ENCODE measurements at regions not wholly inside any gene's neighbourhood (a gene's known extent, or its start where the extent isn't known, plus 50 kb on each side); places are given as distances from the start of the nearest gene placed in this dataset.

DNA sequence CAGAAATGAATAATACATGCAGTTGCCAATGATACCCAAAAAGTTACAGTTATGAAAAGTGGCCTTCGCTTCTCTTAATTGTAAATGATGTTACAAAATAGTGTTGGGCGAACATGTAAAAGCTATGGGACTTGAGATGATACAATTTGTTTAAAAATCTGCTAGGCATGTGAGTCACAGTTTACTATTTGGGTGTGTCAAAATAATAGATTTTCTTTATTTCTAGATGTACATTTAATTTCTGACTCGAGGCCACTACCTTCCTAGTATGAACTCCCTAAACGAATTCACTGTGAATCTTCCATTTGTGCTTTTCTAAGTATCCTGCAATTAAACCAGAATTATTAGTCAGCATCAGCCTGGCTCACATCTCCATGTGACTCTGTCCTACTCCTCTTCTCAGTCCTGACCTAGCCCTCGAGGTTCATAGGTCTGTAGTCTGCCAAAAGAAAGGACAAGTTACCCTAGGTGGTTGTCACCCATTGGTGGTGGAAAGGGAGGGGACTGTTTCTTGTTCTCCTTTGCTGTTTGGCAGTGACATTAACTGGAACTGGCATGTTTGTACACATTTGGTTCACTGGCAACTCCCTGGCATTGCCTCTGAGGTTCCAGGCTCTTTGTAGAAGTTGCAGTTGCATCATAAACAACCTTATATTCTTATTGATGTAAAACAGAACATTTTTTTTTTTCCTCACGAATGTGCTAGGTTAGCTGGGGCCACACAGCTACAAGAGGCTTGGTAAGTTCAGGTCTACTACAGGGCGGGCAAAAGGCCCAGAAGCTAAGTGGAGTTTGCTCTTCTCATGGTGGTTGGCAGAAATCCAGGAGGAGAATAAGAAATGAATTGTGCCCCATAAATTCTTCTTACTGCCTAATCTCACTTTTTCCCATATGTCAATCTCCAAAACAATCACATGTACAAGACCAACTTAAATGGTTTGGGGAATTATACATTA, 746.5 kb upstream of the ADAMTS5 start:
- TF ChIP-seq, protein P1, sequence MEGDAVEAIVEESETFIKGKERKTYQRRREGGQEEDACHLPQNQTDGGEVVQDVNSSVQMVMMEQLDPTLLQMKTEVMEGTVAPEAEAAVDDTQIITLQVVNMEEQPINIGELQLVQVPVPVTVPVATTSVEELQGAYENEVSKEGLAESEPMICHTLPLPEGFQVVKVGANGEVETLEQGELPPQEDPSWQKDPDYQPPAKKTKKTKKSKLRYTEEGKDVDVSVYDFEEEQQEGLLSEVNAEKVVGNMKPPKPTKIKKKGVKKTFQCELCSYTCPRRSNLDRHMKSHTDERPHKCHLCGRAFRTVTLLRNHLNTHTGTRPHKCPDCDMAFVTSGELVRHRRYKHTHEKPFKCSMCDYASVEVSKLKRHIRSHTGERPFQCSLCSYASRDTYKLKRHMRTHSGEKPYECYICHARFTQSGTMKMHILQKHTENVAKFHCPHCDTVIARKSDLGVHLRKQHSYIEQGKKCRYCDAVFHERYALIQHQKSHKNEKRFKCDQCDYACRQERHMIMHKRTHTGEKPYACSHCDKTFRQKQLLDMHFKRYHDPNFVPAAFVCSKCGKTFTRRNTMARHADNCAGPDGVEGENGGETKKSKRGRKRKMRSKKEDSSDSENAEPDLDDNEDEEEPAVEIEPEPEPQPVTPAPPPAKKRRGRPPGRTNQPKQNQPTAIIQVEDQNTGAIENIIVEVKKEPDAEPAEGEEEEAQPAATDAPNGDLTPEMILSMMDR (IDR thresholded peaks at IDR 0.05) = no peak
- Histone ChIP-seq H3K36me3 (ENCODE audit: low read depth) (no peaks in the 10 kb centered on the region), H3K4me3 (no peak overlapping the region), H3K4me1 (ENCODE audit: low read depth) (peaks cover 10% of the 10 kb centered on the region), H3K9me3 (no peaks in the 10 kb centered on the region)
- ATAC-seq (peak; percentile 84), DNase-seq (peak in 2 of 3 donors; percentile 35 to 72)
- intact Hi-C loops (cut with DNase I, micrococcal nuclease) = no loop called here

DNA sequence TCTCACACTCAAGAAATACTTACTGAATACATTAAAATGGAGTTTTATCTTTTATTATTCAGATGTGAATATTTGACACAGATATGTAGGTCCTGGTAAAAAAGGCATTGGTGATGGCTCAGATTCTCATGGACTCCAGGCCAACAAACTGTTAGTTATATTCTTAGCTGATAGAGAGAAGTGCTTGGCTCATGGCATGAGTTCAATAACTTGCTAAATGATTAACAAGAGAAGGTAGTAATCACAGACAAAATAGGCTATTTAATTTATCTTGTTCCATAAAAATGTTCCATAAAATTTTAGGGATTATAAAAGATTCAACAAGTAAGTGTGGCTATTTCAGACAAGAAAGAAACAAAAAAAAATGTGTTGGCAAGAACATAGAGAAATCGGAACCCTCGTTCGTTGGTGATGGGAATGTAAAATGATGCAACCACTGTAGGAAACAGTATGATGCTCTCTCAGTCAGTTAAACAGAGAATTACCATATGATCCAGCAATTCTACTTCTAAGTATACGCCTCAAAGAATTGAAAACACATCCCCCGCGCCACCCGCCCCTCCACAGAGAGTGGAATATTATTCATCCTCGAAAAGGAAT, 737.8 kb upstream of the ADAMTS5 start:
- DNase-seq (peak in 1 of 3 donors; percentile 27), ATAC-seq (peak; percentile 74)
- Histone ChIP-seq H3K9me3 (no peaks in the 10 kb centered on the region), H3K4me1 (ENCODE audit: low read depth) (no peaks in the 10 kb centered on the region), H3K4me3 (no peak overlapping the region), H3K36me3 (ENCODE audit: low read depth) (no peaks in the 10 kb centered on the region)
- intact Hi-C loops (cut with DNase I, micrococcal nuclease) = loop anchor here in 1 of 2 donors (5.0 kb wide), 1 partner anchor 852 kb away; no protein-coding TSS in a partner anchor
- TF ChIP-seq, protein P1 (IDR thresholded peaks at IDR 0.05) = no peak

DNA sequence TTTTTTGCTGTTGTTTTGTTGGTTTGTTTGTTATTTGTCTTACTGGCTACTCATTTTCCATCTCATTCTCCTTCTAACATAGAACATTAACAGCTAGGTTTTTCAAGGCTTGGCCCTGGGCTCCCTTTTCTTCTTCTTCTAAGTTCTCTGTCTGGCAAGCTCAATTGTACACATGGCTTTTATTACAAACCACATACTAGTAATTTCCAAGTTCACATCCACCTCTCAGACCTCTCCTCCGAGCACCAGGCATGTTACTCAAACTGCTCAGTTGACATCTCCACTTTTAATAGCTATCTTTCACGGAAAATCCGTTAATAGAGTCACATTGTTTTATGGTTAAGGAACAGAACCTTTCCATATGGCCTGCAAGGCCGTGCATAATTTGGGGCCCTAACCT, 736.9 kb upstream of the ADAMTS5 start:
- ATAC-seq = no peak
- TF ChIP-seq, protein P1 (IDR thresholded peaks at IDR 0.05) = no peak
- no peaks in the 10 kb centered on the region for H3K4me1 ChIP-seq (ENCODE audit: low read depth)
- no peaks in the 10 kb centered on the region for H3K36me3 ChIP-seq (ENCODE audit: low read depth)
- no peak for DNase-seq
- intact Hi-C loops (cut with DNase I, micrococcal nuclease) = loop anchor here in 1 of 2 donors (5.0 kb wide), 1 partner anchor 851 kb away; no protein-coding TSS in a partner anchor
- H3K4me3 ChIP-seq = no peak overlapping the region
- no peaks in the 10 kb centered on the region for H3K9me3 ChIP-seq

DNA sequence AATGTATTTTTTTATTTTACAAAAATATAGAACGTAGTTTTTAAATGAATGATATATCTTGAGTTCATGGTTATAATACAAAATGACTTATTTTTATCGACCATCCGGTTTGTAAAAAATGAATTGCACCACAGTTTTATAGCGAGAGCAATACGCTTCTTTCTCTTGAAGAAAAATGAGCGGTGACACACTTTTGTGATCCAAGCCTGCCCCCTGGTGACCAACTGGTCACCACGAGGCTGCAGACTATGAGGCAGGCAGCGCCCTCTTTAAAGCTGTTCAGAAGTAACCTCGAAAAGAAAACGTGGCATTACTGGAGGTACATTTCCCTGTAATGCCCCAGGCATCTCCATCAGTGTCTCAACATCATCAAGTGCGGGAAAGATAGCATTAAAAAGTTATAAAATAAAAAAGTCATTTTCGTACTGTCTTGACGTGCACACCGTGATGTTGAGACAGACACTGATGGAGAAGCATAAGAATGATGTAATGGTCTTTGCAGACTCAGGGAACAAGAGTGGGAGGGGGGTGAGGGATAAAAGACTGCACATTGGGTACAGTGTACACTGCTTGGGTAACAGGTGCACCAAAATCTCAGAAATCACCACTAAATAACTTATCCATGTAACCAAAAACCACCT, 734.2 kb upstream of the ADAMTS5 start:
- TF ChIP-seq, protein P1 (IDR thresholded peaks at IDR 0.05) = peak; percentile 61
- intact Hi-C loops (cut with DNase I, micrococcal nuclease) = loop anchor here (2.0 to 5.0 kb wide), 2 partner anchors 849 to 850 kb away; no protein-coding TSS in a partner anchor
- no peaks in the 10 kb centered on the region for H3K9me3 ChIP-seq
- ATAC-seq (peak; percentile 92), DNase-seq (peak; percentile 62 to 91 (median 83))
- no peaks in the 10 kb centered on the region for H3K4me1 ChIP-seq (ENCODE audit: low read depth)
- H3K4me3 ChIP-seq = no peak overlapping the region
- H3K36me3 ChIP-seq (ENCODE audit: low read depth) = no peaks in the 10 kb centered on the region

DNA sequence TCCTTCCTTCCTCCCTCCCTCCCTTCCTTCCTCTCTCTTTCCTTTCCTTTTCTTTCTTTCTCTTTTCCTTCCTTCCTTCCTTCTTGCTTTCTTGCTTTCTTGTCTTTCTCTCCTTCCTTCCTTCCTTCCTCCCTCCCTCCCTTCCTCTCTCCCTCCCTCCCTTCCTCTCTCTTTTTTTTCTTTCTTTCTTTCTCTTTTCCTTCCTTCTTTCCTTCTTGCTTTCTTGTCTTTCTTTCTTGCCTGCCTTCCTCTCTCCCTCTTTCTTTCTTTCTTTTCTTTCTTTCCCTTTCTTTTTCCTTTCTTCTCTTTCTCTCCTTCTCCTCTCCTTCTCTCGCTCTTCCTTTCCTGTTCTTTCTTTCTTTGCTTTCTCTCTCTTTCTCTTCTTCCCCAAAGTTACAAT, 728.4 kb upstream of the ADAMTS5 start:
- intact Hi-C loops (cut with DNase I, micrococcal nuclease) = no loop called here
- H3K36me3 ChIP-seq (ENCODE audit: low read depth) = no peaks in the 10 kb centered on the region
- ATAC-seq (no peak), DNase-seq (no peak)
- TF ChIP-seq, protein P1 (IDR thresholded peaks at IDR 0.05) = no peak
- H3K4me3 ChIP-seq = no peak overlapping the region
- peaks cover 3% of the 10 kb centered on the region for H3K4me1 ChIP-seq (ENCODE audit: low read depth)
- H3K9me3 ChIP-seq = no peaks in the 10 kb centered on the region
